Upper lobe of left lung (tissue), 4 donors: ENCODE measurements at regions not wholly inside any gene's neighbourhood (a gene's known extent, or its start where the extent isn't known, plus 50 kb on each side); places are given as distances from the start of the nearest gene placed in this dataset.

Source experiments
- POLR2A ChIP-seq, 4 donors: fragments of 450-650 bp; IDR thresholded peaks; one replicate each; pipeline ENCODE4 v1.5.1; 2016 to 2017; ENCODE audit warnings: antibody characterized with exemption in 4 of 4, mild to moderate bottlenecking in 2 of 4
- TF ChIP-seq, protein P1 (sequence below), 6 experiments: fragments of 450-650 bp in 4 of 6; fragments of 200-600 bp in 2 of 6; sonication (generic) in 2 of 6; IDR thresholded peaks; one replicate each; pipeline ENCODE4 v1.5.1; 2016 to 2019; ENCODE audit warnings: antibody characterized with exemption in 6 of 6

DNA sequence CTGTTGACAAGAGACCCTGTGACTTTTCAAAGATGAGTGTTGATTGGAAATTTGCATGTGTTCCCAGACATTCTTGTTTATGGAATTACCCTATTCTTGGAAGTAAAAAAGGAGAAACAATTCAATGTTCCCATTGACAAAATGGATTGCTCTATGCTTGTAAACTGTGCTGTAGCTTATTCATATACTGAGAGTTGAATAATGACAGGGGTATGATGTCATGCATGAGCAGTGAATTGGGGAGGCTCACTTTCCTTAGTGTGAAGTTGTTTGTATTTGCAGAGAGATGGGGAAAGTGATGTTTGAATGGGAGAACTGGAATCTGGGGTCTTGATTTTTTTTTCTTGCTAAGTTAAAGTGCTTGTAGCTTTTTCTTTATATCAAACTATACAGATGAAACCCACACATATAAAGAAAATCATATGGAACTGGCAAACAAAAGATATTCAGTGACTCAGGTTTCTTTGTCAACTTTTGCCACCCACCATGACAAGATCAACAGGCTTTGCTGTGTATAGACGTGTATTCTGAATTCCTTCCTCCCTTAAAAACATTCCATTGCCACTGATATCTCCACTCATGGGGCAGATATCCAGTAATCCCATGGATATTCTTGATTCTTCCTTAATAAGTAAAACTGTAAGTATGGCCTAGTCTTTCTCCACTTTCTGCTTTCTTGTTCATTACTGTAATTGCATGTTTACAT, 97.8 kb upstream of the JAG1 start:
- TF ChIP-seq, protein P1, sequence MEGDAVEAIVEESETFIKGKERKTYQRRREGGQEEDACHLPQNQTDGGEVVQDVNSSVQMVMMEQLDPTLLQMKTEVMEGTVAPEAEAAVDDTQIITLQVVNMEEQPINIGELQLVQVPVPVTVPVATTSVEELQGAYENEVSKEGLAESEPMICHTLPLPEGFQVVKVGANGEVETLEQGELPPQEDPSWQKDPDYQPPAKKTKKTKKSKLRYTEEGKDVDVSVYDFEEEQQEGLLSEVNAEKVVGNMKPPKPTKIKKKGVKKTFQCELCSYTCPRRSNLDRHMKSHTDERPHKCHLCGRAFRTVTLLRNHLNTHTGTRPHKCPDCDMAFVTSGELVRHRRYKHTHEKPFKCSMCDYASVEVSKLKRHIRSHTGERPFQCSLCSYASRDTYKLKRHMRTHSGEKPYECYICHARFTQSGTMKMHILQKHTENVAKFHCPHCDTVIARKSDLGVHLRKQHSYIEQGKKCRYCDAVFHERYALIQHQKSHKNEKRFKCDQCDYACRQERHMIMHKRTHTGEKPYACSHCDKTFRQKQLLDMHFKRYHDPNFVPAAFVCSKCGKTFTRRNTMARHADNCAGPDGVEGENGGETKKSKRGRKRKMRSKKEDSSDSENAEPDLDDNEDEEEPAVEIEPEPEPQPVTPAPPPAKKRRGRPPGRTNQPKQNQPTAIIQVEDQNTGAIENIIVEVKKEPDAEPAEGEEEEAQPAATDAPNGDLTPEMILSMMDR (IDR thresholded peaks at IDR 0.05), result no peak
- TF ChIP-seq POLR2A (IDR thresholded peaks at IDR 0.05), result no peak
